Astrocyte of the cerebellum (primary cell): ENCODE measurements at regions not wholly inside any gene's neighbourhood (a gene's known extent, or its start where the extent isn't known, plus 50 kb on each side); places are given as distances from the start of the nearest gene placed in this dataset.

Experiments used
- DNase-seq: peaks from one replicate; pipeline ENCODE4 v3.0.0-alpha.2; 2011; ENCODE audit warnings: low read depth
- H3K4me3 ChIP-seq: 2 replicates; pipeline ENCODE4 v1.5.1; 2011; ENCODE audit warnings: mild to moderate bottlenecking, low read depth, low read length, moderate library complexity
- in situ Hi-C: cut with HindIII; loops from 2 replicates; pipeline ENCODE4 v1.10.0; 2017; ENCODE audit warnings: low sequenced_read_pairs
- TF ChIP-seq, protein P1 (sequence below): IDR thresholded peaks from 2 replicates; pipeline ENCODE4 v1.5.1; 2012; ENCODE audit warnings: low read length, low read depth, moderate library complexity, mild to moderate bottlenecking; ENCODE audit errors: missing control alignments

DNA sequence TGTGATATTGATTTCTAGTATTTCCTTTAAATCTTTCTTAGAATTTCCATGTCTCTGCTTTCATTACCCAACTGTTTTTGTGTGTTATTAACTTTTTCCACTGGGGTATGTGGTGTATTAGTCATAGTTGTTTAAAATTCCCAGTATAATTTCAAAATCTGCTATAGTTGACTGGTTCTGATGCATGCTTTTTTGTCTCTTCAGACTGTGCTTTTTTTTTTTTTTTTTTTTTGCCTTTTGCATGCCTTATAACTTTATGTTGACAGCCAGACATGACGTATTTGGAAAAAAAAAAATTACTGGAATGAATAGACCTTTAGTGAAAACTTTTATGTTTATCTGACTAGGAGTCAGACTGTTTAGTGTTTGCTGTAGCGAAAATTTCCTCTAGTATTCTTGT, 580.4 kb downstream of the ANKRD50 start:
- H3K4me3 ChIP-seq = no peak overlapping the region
- no peak for DNase-seq
- in situ Hi-C loops = no loop called here
- TF ChIP-seq, protein P1, sequence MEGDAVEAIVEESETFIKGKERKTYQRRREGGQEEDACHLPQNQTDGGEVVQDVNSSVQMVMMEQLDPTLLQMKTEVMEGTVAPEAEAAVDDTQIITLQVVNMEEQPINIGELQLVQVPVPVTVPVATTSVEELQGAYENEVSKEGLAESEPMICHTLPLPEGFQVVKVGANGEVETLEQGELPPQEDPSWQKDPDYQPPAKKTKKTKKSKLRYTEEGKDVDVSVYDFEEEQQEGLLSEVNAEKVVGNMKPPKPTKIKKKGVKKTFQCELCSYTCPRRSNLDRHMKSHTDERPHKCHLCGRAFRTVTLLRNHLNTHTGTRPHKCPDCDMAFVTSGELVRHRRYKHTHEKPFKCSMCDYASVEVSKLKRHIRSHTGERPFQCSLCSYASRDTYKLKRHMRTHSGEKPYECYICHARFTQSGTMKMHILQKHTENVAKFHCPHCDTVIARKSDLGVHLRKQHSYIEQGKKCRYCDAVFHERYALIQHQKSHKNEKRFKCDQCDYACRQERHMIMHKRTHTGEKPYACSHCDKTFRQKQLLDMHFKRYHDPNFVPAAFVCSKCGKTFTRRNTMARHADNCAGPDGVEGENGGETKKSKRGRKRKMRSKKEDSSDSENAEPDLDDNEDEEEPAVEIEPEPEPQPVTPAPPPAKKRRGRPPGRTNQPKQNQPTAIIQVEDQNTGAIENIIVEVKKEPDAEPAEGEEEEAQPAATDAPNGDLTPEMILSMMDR = no peak

DNA sequence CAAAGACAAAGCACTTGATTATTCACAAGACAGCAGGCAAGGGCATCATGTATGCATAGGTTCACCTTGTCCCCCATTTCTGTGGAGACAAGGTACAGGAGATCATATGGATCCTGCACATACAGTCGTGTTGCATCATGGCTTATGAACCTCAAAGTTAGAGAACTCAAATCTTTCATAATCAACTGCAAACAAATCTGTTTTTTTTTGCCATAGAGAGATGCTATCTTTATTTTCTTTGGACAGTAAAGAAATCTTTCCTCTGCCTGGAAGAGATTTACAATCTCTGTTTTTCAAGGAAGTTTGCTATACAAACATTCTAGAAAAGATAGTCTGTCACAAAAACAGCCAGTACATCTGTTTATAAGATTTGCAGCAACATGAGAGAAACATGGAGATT, 578.8 kb downstream of the ANKRD50 start:
- in situ Hi-C loops = no loop called here
- TF ChIP-seq, protein P1 = no peak

DNA sequence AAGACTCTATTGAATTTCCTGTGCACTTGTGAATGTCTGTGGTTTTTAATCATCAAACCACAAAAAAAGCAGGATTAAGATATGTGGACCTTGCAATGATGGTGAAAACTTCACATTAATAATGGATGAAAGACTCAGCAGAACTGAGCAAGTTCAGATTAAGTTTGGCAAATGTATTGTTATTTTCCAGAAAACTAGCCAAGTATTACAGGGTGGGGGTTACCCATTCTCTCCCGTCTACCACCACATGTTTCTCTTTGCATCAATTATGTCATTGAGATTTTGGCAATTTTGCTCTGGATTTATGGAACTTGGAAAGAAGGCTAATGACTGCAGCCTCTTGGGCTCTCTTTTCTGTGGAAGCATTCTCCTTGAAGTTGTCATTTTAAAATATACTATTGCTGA, 577.1 kb downstream of the ANKRD50 start:
- in situ Hi-C loops = no loop called here
- TF ChIP-seq, protein P1 = no peak
- peak; percentile 96 for DNase-seq
- no peak overlapping the region for H3K4me3 ChIP-seq

More for the DNA sequence above, 578.8 kb downstream of the ANKRD50 start:
- no peak overlapping the region for H3K4me3 ChIP-seq
- DNase-seq = no peak

DNA sequence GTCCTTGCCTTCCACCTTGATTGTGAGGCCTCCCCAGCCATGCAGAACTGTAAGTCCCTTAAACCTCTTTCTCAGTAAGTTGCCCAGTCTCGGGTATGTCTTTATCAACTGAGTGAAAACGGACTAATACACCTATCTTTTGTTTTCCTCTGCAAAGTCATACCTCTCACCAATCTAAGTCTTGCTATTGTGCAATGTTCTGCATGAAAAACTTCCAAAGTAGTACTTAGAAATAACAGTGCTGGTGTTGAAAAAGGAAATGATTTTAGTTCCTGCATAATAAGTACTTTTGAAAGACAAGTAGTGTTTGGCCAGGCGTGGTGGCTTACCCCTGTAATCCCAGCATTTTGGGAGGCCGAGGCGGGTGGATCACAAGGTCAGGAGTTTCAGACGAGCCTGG, 573.5 kb downstream of the ANKRD50 start:
- in situ Hi-C loops = no loop called here
- TF ChIP-seq, protein P1 = no peak
- H3K4me3 ChIP-seq = no peak overlapping the region
- DNase-seq = no peak

DNA sequence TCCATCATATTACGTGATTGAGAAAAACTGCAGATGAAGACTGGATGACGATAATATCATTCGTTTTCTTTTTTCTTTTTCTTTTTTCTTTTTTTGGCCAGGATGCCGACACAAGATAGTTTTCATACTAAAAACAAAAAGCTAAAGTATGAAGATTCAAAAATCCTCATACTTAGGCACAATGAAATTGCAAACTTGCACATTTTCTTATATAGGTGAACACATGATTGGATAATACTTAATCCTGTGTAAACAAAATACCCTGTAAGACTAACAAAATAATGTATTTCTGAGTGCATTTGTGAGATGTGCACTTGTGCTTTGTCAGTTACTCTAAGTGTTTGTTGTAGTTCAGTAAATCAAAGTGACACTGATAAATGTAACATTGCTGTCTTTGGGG, 568.9 kb downstream of the ANKRD50 start:
- DNase-seq = no peak
- in situ Hi-C loops = no loop called here
- TF ChIP-seq, protein P1 = no peak

DNA sequence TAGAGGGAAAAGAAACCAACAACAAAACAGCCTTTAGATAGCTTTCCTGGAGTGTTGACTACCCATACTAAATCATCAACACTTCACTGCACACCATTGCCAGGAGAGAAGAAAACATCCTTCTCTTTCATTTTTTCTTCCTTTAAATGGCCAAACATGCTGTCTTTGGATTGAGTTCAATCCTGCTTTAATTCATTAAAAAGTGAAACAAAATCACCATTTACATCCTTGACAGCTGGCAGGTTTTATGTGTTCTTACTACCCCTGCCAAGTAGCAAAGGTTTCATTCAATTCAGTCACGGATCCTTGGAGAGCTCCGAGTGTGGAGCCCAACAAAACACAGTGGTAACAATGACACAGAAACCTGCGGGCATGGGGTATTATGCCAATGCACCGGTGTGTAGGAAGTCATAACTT, 568.3 kb downstream of the ANKRD50 start:
- TF ChIP-seq, protein P1 = no peak
- H3K4me3 ChIP-seq = peak overlapping the region; percentile 12
- in situ Hi-C loops = no loop called here
- DNase-seq = peak; percentile 83

More for the DNA sequence above, 568.9 kb downstream of the ANKRD50 start:
- H3K4me3 ChIP-seq = no peak overlapping the region

DNA sequence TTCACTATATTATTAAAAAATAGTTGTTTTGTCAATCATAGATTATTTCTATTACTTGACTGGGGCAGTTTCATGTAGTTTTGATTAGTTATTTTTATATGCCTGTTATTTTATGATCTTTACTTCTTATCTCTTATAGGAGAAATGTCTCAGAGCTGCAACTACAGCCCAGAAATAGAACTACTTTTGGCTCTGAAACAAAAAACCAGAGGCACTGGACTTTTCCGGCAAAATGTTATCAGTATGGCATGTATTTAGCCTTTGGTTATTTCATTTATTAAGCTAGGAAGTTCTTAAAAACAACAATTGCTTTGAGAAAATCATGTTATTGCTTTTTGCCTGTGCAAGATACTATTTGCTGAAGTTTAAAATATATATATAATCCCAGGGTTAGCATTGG, 566.5 kb downstream of the ANKRD50 start:
- TF ChIP-seq, protein P1 = no peak
- DNase-seq = no peak
- no peak overlapping the region for H3K4me3 ChIP-seq
- in situ Hi-C loops = no loop called here
